H4 (cell line): ENCODE measurements at regions not wholly inside any gene's neighbourhood (a gene's known extent, or its start where the extent isn't known, plus 50 kb on each side); places are given as distances from the start of the nearest gene placed in this dataset.

Experiments used
- DNase-seq: peaks from one replicate; pipeline ENCODE4 v3.0.0-alpha.2; 2015; ENCODE audit warnings: low spot score

DNA sequence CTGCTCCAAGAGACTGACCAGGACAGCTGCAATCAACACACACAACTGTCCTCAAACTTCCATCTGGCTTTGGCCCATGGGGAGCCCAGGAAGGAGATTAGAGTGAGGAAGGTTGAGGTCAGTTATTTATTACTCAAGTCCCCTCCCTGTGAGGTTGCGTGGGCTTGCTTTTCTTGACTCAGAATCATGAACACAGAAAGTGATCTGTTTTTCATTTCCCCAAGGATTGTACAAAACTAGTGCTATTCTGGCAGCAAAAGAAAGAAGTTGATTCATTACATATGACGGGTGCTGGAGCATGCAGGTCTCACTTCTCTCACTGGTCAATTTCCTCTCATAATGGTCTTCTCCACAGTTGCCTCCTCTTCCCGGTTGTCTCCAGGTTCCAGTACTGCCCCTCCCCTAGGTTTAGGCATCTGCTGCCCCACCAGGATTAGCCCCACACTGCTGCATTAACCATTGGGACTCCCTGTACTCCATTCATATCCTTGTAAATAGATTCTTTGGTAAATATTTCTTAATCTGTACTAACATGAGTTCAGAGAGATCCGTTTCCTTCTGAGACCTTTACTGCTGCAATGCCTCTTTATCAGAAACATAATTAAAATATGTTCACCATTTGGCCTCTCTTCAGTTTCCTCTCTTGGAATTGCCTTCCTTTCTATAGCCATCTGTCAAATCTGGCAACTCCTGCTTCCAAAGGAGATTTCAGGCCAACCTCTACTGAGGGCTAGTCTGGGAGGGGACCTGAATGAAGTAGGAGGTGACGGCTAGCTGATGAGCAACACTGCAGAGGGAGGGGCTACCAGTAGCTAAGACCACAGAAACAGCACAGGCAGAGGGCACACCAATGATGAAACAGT, 888.8 kb downstream of the QKI start:
- no peak for DNase-seq

DNA sequence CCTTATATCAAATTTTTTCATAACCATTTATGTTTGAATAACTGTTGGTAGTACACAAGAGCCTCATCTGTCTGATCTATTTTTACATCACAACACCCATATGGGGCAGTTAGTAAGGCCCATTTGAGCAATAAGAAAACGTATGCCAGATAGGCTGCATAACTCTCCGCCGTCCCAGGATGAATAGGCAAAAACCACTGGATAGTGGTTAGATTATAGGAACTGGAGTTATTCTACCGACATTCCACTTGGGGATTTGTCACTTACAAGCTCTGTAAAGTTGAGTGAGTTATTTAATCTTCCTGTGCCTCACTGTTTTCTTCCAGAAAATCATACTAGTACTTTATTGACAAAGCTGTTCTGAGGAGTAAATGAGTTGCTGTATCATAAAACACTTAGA, 881.9 kb downstream of the QKI start:
- DNase-seq = no peak

DNA sequence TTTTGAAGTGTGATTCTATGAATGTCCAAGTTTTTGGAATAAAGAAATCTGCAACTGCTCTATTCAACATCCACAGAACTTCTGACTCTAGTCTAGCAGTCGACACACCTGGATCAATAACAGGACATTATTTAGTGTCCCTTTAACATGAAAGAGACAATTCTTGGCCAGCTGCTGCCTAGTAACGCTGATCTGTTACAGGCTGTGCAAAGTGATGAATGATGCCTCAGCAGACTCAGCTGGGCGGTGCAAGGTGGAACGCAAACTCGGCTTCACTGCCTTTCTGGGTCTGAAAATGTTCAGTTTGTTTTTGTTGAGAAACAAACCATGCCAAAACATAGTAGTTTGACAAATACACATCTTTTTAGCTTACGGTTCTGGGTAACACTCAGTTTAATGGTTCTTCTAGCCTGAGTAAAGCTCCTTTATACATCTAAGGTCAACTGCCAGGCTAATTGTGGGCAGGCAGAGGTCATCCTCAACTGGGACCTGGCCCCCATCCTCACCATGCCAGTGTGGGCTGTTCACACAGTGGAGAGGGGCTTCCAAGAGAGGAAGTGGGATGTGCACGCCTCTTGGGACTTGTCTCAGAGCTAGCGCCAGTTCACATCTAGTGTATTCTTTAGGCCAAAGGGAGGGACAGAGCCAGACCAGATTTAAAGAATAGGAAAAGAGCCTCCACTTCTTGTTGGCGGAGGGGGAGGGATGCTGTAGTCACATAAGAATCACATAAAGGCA, 879.7 kb downstream of the QKI start:
- DNase-seq = no peak

DNA sequence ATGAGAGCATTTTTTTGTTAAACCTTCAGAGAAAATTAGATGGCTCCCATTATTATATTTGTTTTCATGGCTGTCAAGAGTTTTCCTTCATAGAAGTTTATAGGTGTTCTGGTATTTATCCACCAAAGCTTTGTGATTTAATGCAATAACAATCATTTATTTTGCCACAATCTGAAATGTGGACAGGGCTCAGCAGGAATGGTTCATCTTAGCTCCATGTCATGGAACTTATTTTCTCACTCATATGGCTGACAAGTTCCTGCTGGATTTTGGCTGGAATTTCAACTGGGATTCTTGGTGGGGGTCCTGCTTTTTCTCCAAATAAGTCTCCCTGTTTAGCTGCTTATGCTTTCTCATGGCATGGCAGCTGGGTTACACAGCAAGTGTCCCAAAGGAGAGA, 876.7 kb downstream of the QKI start:
- DNase-seq = no peak

DNA sequence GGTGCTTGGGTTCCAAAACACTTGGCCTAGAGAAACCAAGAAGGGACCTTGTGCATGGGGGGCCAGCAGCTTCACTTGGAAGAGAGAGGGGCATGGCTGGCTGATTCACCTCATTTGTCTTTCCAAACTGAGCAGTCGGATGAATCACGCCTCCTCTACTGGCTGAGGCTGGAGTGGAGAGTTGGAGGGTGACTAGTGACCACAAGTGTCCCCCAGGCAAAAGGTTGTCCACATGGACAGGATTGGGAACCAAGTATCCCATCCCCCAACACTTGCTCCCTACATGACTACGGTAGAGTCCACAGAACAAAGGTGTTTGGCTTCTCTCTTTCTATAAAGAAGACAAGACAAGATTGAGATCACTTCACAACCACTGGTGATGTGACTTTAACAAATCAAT, 875.6 kb downstream of the QKI start:
- no peak for DNase-seq

- DNase-seq = no peak
Measured at GRCh38 chr6:164286011-164286410, 871.5 kb downstream of the QKI start.

DNA sequence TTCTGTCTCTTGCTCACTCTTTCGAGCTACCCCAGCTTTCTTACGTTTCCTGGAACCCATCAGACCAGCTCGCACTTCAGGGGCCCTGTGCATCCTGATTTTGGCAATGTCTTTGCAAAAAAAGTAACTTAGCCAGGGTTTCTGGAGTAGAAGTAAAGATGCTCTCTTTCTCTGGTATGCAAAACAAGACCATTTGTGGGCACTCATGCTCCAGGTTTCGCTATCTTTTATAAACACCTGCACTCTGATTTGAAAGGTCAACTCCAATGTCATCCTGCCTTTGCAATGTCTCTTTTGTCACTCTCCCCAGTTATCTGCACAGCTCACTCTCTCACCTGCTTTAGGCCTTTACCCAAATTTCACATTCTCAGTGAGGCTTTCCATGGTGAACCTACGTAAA, 869.1 kb downstream of the QKI start:
- DNase-seq = no peak

GRCh38 chr6:164276211-164276610, 861.7 kb downstream of the QKI start:
- no peak for DNase-seq

DNA sequence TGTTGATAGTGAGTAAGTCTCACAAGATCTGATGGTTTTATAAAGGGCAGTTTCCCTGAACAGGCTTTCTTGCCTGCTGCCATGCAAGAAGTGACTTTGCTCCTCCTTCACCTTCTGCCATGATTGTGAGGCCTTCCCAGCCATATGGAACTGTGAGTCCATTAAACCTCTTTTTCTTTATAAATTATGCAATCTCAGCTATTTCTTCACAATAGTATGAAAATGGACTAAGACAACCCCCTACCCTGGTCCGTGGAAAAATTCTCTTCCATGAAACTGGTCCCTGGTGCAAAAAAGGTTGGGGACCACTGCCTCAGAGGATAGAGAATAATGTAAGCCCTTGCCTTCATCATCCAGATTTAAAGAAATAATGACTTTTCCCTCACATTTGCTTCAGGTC, 861.3 kb downstream of the QKI start:
- no peak for DNase-seq

- DNase-seq = no peak
Measured at GRCh38 chr6:164274493-164274892, 860.0 kb downstream of the QKI start.

DNA sequence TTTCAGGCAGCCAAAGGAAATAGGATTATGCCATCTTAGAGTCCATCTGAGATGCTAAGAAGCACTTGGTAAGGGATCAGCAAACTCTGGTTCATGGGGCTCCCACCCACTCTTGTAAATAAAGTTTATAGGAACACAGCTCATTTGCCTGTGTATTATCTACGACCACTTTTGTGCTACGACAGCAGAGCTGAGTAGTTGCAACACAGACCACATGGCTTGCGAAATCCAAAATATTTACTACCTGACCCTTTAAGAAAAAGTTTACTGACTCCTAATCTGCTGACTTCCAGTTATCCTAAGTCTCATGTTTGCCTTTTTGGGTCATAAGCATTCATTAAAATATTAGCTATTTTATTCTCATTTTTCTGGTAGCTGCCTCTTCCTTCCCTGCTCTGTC, 859.0 kb downstream of the QKI start:
- no peak for DNase-seq

- no peak for DNase-seq
Measured at GRCh38 chr6:164266851-164267250, 852.3 kb downstream of the QKI start.

GRCh38 chr6:164262348-164262747, 847.8 kb downstream of the QKI start:
- no peak for DNase-seq

DNA sequence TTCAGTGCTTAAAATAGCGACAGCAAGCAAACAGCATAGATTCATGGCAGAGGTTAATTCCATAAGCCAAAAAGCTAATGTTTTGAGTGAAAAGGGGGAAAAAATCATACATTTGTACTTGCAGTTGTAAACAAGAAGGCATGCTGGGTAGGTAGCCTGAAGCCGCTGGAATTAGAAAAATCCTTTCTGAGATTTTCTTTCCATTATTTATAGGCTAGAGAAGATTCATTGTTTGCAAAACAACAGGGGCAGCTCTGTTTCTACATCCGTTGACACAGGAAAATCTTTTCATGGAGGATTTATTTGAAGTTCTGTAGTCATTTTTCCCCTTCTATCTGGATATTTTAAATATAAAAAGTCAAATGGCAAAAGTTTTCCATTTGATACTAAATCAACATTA, 843.9 kb downstream of the QKI start:
- DNase-seq = no peak

GRCh38 chr6:164252948-164253347, 838.4 kb downstream of the QKI start:
- no peak for DNase-seq

DNA sequence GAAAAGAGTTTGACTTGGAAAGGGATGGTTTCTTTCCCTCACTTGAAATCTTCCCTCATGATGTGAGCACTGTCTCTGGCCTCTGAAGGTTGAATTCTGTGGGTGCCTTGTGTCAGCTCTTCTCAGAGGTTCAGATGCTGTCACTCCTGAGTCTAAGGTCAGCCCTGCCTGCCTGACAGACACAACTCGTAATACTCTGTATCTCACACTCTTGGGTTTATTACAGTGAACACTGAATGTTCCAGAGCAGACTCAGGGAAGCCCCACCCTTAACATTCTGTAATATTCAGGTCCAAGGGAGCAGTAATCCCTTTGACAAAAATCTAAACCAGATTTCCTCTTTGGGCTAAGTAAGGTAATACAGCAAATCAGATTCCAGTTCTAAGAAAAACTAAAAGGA, 837.8 kb downstream of the QKI start:
- no peak for DNase-seq

- DNase-seq = no peak
Measured at GRCh38 chr6:164247106-164247505, 832.6 kb downstream of the QKI start.

DNA sequence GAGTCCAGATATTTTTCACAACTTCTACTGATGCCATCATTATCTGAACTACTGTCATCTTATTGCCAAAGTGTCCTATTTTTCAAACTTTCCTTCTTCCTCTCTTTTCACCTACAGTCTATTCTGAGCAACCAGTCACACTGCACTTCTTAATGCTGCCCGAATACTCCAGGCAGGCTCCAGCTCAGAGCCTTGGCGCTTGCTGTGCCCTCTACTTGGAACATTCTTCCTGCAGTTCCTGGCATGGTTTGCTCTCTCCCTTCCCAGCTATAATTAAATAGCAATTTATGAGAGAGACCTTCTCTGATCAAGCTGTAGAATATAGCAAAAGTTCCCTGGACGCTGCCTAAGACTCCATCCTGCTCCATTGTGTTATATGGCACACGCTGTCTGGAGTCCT, 831.6 kb downstream of the QKI start:
- DNase-seq = no peak

DNA sequence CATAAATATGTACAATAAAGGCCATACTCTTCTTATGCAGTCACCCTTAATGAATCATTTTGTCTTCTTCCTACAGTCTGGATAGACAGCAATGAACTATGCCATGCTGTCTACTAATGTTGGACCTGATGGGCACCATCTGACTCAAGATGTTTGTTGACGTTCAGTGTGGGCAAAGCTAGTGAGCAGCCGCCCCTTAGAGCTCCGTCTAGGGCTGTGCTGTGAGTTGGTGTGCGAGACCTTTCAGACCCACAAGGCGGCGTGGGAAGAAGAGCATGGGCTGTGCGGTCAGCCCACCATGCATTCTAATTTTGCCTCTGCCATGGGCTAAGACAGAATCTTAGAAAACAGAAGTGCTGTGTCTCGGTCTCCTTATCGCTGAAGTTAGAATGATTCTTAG, 829.4 kb downstream of the QKI start:
- no peak for DNase-seq

DNA sequence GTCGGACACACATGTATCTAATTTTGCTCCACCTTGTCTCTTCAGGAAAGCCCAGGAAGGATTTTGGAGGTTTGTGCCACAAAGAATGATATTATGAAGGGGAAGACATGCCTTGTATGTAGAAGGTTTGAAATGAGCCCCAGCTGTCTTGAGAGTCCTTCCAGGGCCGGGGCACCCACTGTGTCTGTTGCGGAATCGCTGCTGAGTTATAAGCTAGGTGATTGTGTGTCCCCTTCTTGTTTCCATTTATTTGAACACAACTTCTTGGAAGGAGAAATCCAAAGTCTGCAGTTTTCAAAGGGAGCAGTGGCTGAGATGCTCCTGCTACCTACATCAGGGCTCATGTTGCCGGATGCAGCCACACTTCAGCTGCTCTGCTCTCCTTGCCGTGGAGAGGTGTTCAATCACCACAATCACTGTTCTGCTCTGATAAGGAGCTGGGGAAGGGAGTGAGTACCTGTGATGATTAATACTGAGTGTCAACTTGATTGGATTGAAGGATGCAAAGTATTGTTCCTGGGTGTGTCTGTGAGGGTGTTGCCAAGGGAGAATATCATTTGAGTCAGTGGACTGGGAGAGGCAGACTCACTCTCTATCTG, 828.6 kb downstream of the QKI start:
- DNase-seq = no peak

GRCh38 chr6:164230804-164231203, 816.3 kb downstream of the QKI start:
- DNase-seq = no peak

DNA sequence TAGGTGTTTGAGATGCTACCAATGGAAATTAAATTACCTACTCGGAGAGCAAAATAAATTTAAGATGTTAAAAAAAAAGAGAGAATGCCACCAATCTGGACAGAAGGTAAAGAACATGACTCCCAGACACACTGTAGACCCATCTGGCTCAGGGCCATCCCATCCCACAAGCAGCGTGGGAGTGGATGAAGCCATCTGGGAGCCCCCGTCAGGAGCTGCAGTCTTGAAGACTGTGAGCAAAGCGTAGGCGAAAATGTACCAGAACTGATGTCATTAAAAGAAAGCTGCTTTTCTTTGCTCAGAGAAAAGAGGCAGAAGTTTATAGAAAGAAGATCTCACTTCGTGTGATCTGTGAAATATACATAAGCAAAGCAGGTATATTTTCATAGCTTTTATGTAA, 815.7 kb downstream of the QKI start:
- no peak for DNase-seq

GRCh38 chr6:164229716-164230115, 815.2 kb downstream of the QKI start:
- no peak for DNase-seq
